HepG2 (cell line): ENCODE measurements at regions not wholly inside any gene's neighbourhood (a gene's known extent, or its start where the extent isn't known, plus 50 kb on each side); places are given as distances from the start of the nearest gene placed in this dataset.

Experiments
- ATAC-seq: fragments of 200-7000 bp; cut with Tn5 transposase; 3 replicates; pipeline ENCODE4 v1.9.1; 2020; ENCODE audit warnings: mild to moderate bottlenecking, moderate library complexity
- BruUV-seq: library from RNA; stranded (reverse); fragments of 400-500 nt; replicated peaks from 2 replicates; lab custom pipeline; 2021; lab: Mats Ljungman, UMichigan
- CTCF ChIA-PET: fragments of 300-600 bp; formaldehyde crosslinking; extraction: SDS; loops from one replicate; lab custom pipeline; 2021; ENCODE audit warnings: low total read pairs, inconsistent platforms, low intra/inter-chr PET ratio; lab: Yijun Ruan, JAX
- POLR2A ChIA-PET: fragments of 350-600 bp; sonication (Branson Sonifier 250); formaldehyde crosslinking; loops from one replicate; lab custom pipeline; 2020; ENCODE audit warnings: antibody characterized with exemption, inconsistent platforms; lab: Yijun Ruan, JAX
- DNase-seq: peaks from one replicate; pipeline ENCODE4 v3.0.0-alpha.2; 2015; ENCODE audit warnings: low spot score
- FAIRE-seq: peaks from 3 replicates; lab custom pipeline; 2011; peaks lifted over from hg19 to GRCh38; lab: Jason Lieb, UNC
- H2AFZ ChIP-seq: one replicate; pipeline ENCODE4 v1.6.1; 2011; ENCODE audit warnings: low read length, inconsistent platforms
- H3K27ac ChIP-seq: fragments of 300-600 bp; 3 replicates; pipeline ENCODE4 v1.8.0; 2011; ENCODE audit warnings: mixed run types, mild to moderate bottlenecking, mixed read lengths, low read length, inconsistent platforms; ENCODE audit not compliant: insufficient read depth; ENCODE audit errors: extremely low read length
- H3K27me3 ChIP-seq, 2 experiments: fragments of 200-600 bp in 1 of 2; 2 replicates in 1 of 2; 3 replicates in 1 of 2; pipeline versions ENCODE4 v1.6.0 to v1.8.0; 2011; ENCODE audit warnings: low read length in 2 of 2, mild to moderate bottlenecking in 2 of 2, moderate library complexity in 2 of 2, inconsistent platforms in 1 of 2; ENCODE audit not compliant: insufficient read depth in 2 of 2, control insufficient read depth in 1 of 2
- H3K36me3 ChIP-seq, 2 experiments: fragments of 200-600 bp in 1 of 2; replicated peaks in 1 of 2; 2 replicates in 1 of 2; 3 replicates in 1 of 2; pipeline versions ENCODE4 v1.5.1 to v1.8.0; 2011; ENCODE audit warnings: low read length in 2 of 2, inconsistent platforms in 1 of 2; ENCODE audit not compliant: insufficient read depth in 2 of 2, control insufficient read depth in 1 of 2
- H3K4me1 ChIP-seq: 2 replicates; pipeline ENCODE4 v1.5.1; 2012; ENCODE audit warnings: low read length, inconsistent platforms; ENCODE audit not compliant: insufficient read depth
- H3K4me2 ChIP-seq: 2 replicates; pipeline ENCODE4 v1.6.0; 2011; ENCODE audit warnings: low read depth, low read length, inconsistent platforms
- H3K4me3 ChIP-seq, 3 experiments: fragments of 200-600 bp in 1 of 3; sonication (generic), shearing (Covaris generic) in 1 of 3; replicated peaks in 1 of 3; 2 replicates each; pipeline ENCODE4 v1.5.1; 2011 to 2016; ENCODE audit warnings: low read length in 3 of 3, inconsistent platforms in 2 of 3, low read depth in 2 of 3, mild to moderate bottlenecking in 2 of 3, control low read depth in 1 of 3, mixed read lengths in 1 of 3; ENCODE audit not compliant: insufficient read depth in 1 of 3
- H3K79me2 ChIP-seq: one replicate; pipeline ENCODE4 v1.6.1; 2011; ENCODE audit warnings: low read length, inconsistent platforms; ENCODE audit not compliant: insufficient read depth
- H3K9ac ChIP-seq: 2 replicates; pipeline ENCODE4 v1.6.0; 2011; ENCODE audit warnings: mild to moderate bottlenecking, low read depth, low read length, inconsistent platforms; ENCODE audit not compliant: insufficient read depth
- H3K9me3 ChIP-seq: 2 replicates; pipeline ENCODE4 v1.5.1; 2012; ENCODE audit warnings: mild to moderate bottlenecking, low read length
- H4K20me1 ChIP-seq: 2 replicates; pipeline ENCODE4 v1.6.0; 2011; ENCODE audit warnings: inconsistent platforms, mild to moderate bottlenecking, low read length, moderate library complexity; ENCODE audit not compliant: insufficient read depth
- POLR2G ChIP-seq: fragments of 200-400 bp; formaldehyde crosslinking; IDR thresholded peaks from 2 replicates; pipeline ENCODE4 v1.6.1; 2018; ENCODE audit warnings: mild to moderate bottlenecking, low read depth, low read length, moderate library complexity
- SIX1 ChIP-seq: sonication (generic); formaldehyde crosslinking; IDR thresholded peaks from 2 replicates; pipeline ENCODE4 v1.4.0; 2020; ENCODE audit warnings: missing genetic modification reagents, borderline replicate concordance
- SP2 ChIP-seq: sonication (generic); formaldehyde crosslinking; IDR thresholded peaks from 2 replicates; pipeline ENCODE4 v1.5.1; 2020; ENCODE audit warnings: mild to moderate bottlenecking, missing genetic modification reagents
- THRA ChIP-seq: sonication (generic); formaldehyde crosslinking; IDR thresholded peaks from 2 replicates; pipeline ENCODE4 v1.4.0; 2020; ENCODE audit warnings: missing genetic modification reagents, borderline replicate concordance
- TMF1 ChIP-seq: sonication (generic); formaldehyde crosslinking; IDR thresholded peaks from 2 replicates; pipeline ENCODE4 v1.8.1; 2022; ENCODE audit warnings: low read depth, missing genetic modification reagents
- U2AF1 ChIP-seq: fragments of 200-400 bp; formaldehyde crosslinking; optimal IDR thresholded peaks from 2 replicates; pipeline ENCODE3; 2017; ENCODE audit warnings: mild to moderate bottlenecking, low read depth, low read length
- ZBTB14 ChIP-seq: sonication (generic); formaldehyde crosslinking; IDR thresholded peaks from 2 replicates; pipeline ENCODE4 v1.4.0; 2020; ENCODE audit warnings: missing genetic modification reagents
- ZNF232 ChIP-seq: sonication (generic); formaldehyde crosslinking; IDR thresholded peaks from 2 replicates; pipeline ENCODE4 v1.4.0; 2020; ENCODE audit warnings: missing genetic modification reagents, borderline replicate concordance
- ZNF441 ChIP-seq: sonication (generic); formaldehyde crosslinking; IDR thresholded peaks from 2 replicates; pipeline ENCODE4 v1.7.0; 2021; ENCODE audit warnings: missing genetic modification reagents, borderline replicate concordance
- ZNF772 ChIP-seq: sonication (generic); formaldehyde crosslinking; IDR thresholded peaks from 2 replicates; pipeline ENCODE4 v1.5.0; 2020; ENCODE audit warnings: mild to moderate bottlenecking, missing genetic modification reagents
- ZSCAN22 ChIP-seq: sonication (generic); formaldehyde crosslinking; IDR thresholded peaks from 2 replicates; pipeline ENCODE4 v1.4.0; 2020; ENCODE audit warnings: mild to moderate bottlenecking, missing genetic modification reagents
- WGBS: methylation state at CpG from one replicate; pipeline ENCODE4 v1.1.6; 2017; ENCODE audit warnings: low lambda C conversion rate; 5-methylcytosine and 5-hydroxymethylcytosine counted together
- in situ Hi-C: cut with HindIII; loops from 2 replicates; pipeline ENCODE4 v1.10.0; 2017; ENCODE audit warnings: low pct_unique_long_range_greater_than_20kb; ENCODE audit not compliant: extremely low pct_ligation_motif_present
- intact Hi-C: fragments of 100-400 bp; cut with micrococcal nuclease; formaldehyde crosslinking; loops from one replicate; pipeline ENCODE4 v1.10.0; 2022; ENCODE audit not compliant: unreplicated experiment
- TF ChIP-seq, protein P1 (sequence below): sonication (generic); formaldehyde crosslinking; IDR thresholded peaks from 2 replicates; pipeline ENCODE4; 2020; ENCODE audit warnings: missing genetic modification reagents, mild to moderate bottlenecking, borderline replicate concordance
- TF ChIP-seq, protein P2 (sequence below): sonication (generic); formaldehyde crosslinking; IDR thresholded peaks from 2 replicates; pipeline ENCODE4 v1.5.0; 2020; ENCODE audit warnings: mild to moderate bottlenecking, missing genetic modification reagents, borderline replicate concordance
- TF ChIP-seq, protein P3 (sequence below): IDR thresholded peaks from 2 replicates; pipeline ENCODE4 v1.4.0; 2020; ENCODE audit warnings: mild to moderate bottlenecking, missing genetic modification reagents

DNA sequence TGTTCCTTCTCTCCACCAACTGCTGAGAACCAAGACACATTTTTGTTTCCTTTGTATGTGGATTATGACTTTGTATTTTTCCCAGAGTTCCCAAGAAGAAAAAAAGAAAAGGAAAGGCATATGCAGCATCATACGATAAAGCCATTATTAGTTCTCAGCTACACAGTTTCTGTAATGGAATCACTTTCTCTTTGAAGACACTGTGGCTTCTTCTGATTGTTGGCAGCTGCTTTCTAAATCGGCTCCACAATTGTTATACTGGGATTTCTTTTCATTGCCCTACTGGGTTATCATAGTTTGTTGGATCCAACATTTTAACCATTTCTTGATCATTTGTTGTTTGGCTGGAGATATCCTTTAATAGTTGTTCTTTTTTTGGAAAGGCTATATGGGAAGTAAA is 89.5 kb upstream of the HIVEP3 start:
- 35% methylated on average over 2 of the region's 2 CpGs for WGBS
- H2AFZ ChIP-seq: no peak overlapping the region
- ATAC-seq: no peak
- no peaks in the 10 kb centered on the region for H4K20me1 ChIP-seq
- no peak overlapping the region for H3K4me2 ChIP-seq
- H3K27ac ChIP-seq: no peak overlapping the region
- H3K4me3 ChIP-seq: no peak overlapping the region
- intact Hi-C loops: no loop called here
- ChIA-PET CTCF (no interaction called here), POLR2A (no interaction called here)
- H3K79me2 ChIP-seq: no peaks in the 10 kb centered on the region
- H3K9ac ChIP-seq: no peak overlapping the region
- no peaks in the 10 kb centered on the region for H3K4me1 ChIP-seq
- H3K36me3 ChIP-seq: no peaks in the 10 kb centered on the region
- DNase-seq: no peak
- in situ Hi-C loops: no loop called here
- no peaks in the 10 kb centered on the region for H3K27me3 ChIP-seq
- H3K9me3 ChIP-seq: no peaks in the 10 kb centered on the region
- no peak for FAIRE-seq
- no TSS peak for BruUV-seq
- TF ChIP-seq, protein P1, sequence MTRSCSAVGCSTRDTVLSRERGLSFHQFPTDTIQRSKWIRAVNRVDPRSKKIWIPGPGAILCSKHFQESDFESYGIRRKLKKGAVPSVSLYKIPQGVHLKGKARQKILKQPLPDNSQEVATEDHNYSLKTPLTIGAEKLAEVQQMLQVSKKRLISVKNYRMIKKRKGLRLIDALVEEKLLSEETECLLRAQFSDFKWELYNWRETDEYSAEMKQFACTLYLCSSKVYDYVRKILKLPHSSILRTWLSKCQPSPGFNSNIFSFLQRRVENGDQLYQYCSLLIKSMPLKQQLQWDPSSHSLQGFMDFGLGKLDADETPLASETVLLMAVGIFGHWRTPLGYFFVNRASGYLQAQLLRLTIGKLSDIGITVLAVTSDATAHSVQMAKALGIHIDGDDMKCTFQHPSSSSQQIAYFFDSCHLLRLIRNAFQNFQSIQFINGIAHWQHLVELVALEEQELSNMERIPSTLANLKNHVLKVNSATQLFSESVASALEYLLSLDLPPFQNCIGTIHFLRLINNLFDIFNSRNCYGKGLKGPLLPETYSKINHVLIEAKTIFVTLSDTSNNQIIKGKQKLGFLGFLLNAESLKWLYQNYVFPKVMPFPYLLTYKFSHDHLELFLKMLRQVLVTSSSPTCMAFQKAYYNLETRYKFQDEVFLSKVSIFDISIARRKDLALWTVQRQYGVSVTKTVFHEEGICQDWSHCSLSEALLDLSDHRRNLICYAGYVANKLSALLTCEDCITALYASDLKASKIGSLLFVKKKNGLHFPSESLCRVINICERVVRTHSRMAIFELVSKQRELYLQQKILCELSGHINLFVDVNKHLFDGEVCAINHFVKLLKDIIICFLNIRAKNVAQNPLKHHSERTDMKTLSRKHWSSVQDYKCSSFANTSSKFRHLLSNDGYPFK (CRISPR knock-in tag): no peak
- TF ChIP-seq TMF1 (CRISPR knock-in tag): no peak
- no peak for TF ChIP-seq ZNF441 (CRISPR knock-in tag)
- no peak for TF ChIP-seq U2AF1
- no peak for TF ChIP-seq THRA (CRISPR knock-in tag)
- no peak for TF ChIP-seq POLR2G
- TF ChIP-seq, protein P2, sequence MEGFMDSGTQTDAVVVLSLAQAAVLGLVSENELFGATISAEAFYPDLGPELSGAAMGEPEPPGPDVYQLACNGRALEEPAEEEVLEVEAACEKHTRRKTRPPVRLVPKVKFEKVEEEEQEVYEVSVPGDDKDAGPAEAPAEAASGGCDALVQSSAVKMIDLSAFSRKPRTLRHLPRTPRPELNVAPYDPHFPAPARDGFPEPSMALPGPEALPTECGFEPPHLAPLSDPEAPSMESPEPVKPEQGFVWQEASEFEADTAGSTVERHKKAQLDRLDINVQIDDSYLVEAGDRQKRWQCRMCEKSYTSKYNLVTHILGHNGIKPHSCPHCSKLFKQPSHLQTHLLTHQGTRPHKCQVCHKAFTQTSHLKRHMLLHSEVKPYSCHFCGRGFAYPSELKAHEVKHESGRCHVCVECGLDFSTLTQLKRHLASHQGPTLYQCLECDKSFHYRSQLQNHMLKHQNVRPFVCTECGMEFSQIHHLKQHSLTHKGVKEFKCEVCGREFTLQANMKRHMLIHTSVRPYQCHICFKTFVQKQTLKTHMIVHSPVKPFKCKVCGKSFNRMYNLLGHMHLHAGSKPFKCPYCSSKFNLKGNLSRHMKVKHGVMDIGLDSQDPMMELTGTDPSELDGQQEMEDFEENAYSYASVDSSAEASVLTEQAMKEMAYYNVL (CRISPR knock-in tag): no peak
- TF ChIP-seq, protein P3, sequence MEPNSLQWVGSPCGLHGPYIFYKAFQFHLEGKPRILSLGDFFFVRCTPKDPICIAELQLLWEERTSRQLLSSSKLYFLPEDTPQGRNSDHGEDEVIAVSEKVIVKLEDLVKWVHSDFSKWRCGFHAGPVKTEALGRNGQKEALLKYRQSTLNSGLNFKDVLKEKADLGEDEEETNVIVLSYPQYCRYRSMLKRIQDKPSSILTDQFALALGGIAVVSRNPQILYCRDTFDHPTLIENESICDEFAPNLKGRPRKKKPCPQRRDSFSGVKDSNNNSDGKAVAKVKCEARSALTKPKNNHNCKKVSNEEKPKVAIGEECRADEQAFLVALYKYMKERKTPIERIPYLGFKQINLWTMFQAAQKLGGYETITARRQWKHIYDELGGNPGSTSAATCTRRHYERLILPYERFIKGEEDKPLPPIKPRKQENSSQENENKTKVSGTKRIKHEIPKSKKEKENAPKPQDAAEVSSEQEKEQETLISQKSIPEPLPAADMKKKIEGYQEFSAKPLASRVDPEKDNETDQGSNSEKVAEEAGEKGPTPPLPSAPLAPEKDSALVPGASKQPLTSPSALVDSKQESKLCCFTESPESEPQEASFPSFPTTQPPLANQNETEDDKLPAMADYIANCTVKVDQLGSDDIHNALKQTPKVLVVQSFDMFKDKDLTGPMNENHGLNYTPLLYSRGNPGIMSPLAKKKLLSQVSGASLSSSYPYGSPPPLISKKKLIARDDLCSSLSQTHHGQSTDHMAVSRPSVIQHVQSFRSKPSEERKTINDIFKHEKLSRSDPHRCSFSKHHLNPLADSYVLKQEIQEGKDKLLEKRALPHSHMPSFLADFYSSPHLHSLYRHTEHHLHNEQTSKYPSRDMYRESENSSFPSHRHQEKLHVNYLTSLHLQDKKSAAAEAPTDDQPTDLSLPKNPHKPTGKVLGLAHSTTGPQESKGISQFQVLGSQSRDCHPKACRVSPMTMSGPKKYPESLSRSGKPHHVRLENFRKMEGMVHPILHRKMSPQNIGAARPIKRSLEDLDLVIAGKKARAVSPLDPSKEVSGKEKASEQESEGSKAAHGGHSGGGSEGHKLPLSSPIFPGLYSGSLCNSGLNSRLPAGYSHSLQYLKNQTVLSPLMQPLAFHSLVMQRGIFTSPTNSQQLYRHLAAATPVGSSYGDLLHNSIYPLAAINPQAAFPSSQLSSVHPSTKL: no peak
- TF ChIP-seq SIX1: no peak
- no peak for TF ChIP-seq ZSCAN22 (CRISPR knock-in tag)
- TF ChIP-seq ZNF772 (CRISPR knock-in tag): no peak
- TF ChIP-seq SP2 (CRISPR knock-in tag): no peak
- TF ChIP-seq ZNF232: no peak
- no peak for TF ChIP-seq ZBTB14 (CRISPR knock-in tag)
